H54 (cell line): ENCODE measurements at regions not wholly inside any gene's neighbourhood (a gene's known extent, or its start where the extent isn't known, plus 50 kb on each side); places are given as distances from the start of the nearest gene placed in this dataset.
"Not testable (repeated sequence)": the region's sequence is repeated elsewhere in the genome, so short reads cannot be mapped to it uniquely, and the experiment has no call there.

Source experiments
- DNase-seq: peaks from one replicate; pipeline ENCODE4 v3.0.0; 2011; ENCODE audit warnings: low spot score, mixed read lengths; ENCODE audit not compliant: insufficient read length
- FAIRE-seq: peaks from 3 replicates; lab custom pipeline; 2011; peaks lifted over from hg19 to GRCh38; lab: Jason Lieb, UNC
- POLR2A ChIP-seq: IDR thresholded peaks from 2 replicates; pipeline ENCODE4 v1.6.1; 2011; ENCODE audit warnings: low read depth, mild to moderate bottlenecking, low read length

GRCh38 chr11:22920939-22921565, 60.8 kb upstream of the CCDC179 start:
- peak; percentile 81 for FAIRE-seq
- peak; percentile 6 for DNase-seq

GRCh38 chr11:22922672-22923071, 62.4 kb upstream of the CCDC179 start:
- no peak for DNase-seq

More at GRCh38 chr11:22920939-22921565, 60.8 kb upstream of the CCDC179 start:
- TF ChIP-seq POLR2A = no peak

DNA sequence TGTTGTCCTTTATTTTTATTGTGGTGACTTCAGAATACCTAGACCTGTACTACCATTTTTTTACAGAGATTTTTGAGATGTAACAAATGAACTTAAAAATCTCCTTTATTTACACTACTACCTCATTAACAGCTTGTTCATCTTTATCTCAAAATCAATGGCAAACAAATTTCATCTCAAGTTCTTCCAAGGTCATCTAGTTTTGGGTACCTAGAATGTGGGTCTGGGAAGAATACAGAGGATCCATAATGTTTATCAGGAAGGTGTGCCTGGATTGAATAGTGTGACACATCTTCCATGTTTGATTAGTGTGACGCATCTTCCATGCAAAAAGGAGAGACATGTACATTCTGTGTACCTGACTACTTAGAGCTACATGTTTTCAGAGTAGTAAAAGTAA, 63.3 kb upstream of the CCDC179 start:
- no peak for DNase-seq
- no peak for TF ChIP-seq POLR2A
- no peak for FAIRE-seq

More at GRCh38 chr11:22922672-22923071, 62.4 kb upstream of the CCDC179 start:
- FAIRE-seq = no peak
- no peak for TF ChIP-seq POLR2A

- DNase-seq = no peak
Observed at GRCh38 chr11:22926341-22926740, 66.1 kb upstream of the CCDC179 start.

DNA sequence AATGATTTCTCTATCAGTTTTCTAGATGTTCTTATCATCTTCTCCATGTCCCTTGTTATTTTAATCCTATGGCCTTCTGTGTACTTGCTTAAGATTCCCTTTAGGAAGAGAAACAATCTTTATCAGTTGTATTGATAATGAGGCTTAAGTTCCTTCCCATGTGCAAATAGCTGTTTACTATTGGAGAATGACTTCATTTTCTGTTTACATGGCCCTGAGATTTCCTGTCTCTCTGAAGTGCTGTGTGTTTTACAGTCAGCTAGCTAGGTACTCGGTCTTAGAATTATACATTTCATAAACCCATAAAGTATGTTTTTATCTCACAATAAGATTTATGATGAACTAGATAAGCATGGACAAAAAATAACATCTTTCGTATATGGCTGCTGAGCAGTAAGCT, 67.5 kb upstream of the CCDC179 start:
- TF ChIP-seq POLR2A = no peak
- FAIRE-seq (no peak), DNase-seq (no peak)

More at GRCh38 chr11:22926341-22926740, 66.1 kb upstream of the CCDC179 start:
- no peak for FAIRE-seq
- TF ChIP-seq POLR2A = no peak

DNA sequence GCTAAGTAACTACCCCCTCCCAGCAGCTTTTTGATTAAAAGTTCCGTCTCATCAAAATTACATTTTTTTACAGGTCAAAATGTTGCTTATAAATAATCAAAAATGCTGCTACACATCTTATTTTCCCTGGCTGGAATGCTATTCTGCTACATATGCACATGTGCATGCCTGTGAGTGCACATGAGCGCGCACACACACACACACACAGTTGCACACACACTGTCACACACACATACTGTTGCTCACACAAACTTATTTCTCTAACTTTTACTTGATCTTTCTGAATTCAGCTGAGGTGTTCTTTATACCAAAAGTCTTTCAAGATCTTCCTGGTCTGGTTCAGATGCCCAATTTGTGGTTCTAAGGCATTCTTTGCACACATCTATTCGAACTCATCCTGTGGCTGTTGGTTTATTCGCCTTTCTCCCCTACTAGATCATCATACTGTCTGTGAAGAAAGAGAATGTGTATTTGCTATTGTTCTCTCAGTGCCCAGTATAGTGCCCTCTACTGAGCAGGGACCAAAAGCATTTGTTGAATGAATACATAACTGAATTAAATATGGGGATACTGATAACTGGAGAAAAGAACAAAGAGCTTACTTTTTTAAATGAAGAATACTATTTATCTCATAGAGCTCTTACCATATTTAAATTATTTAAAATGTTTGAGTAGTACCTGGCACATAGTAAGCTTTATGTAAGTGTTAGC, 68.1 kb upstream of the CCDC179 start:
- FAIRE-seq = no peak
- DNase-seq = no peak

DNA sequence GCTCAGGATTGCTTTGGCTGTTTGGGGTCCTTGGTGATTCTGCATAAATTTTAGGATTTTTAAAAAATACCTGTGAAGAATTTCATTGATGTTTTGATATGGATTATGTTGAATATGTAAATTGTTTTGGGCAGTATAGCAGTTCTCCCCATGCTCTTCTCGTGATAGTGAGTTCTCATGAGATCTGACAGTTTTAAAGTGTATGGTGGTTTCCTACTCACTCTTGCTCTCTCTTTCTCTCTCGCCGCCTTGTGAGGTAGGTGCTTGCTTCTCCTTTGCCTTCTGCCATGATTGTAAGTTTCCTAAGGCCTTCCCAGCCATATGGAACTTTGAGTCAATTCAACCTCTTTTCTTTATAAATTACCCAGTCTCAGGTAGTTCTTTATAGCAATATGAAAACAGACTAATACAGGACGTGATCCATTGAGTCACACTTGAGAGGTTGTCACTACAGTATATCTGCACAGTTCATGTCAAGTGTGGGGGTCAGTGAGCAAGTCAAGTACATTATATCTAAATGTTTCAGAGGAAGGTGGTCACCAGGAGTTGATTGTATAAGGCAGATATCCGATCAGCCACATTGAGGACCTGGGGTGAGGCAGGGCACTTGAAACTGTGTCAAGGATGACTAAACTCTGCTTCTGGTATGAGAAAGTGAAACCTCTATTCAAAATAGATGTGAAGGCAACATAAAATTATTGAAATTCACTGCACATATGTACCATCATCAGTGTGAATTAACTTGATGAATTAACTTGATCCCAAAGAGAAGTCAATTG, 70.7 kb upstream of the CCDC179 start:
- TF ChIP-seq POLR2A = no peak
- FAIRE-seq (no peak), DNase-seq (no peak)

More for the DNA sequence above, 68.1 kb upstream of the CCDC179 start:
- TF ChIP-seq POLR2A = no peak

DNA sequence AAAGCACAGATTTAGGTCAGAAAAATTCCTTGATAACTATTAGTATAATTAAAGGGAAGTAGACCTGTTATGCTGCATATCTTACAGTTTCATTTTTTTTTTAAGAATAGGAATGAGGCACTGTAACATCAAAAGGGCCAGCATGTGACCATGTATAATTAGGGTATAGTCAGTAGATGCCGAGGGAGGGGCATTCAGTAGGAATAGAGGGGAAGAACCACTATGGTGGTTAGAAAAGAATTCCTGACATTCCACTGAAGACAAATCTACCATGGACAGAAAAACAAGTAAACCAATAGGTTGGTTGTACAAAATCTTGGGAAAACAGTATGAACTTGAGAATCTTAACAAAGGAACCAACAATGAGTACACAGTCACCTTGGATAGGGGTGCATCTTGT, 78.4 kb upstream of the CCDC179 start:
- no peak for TF ChIP-seq POLR2A
- DNase-seq = no peak
- no peak for FAIRE-seq

DNA sequence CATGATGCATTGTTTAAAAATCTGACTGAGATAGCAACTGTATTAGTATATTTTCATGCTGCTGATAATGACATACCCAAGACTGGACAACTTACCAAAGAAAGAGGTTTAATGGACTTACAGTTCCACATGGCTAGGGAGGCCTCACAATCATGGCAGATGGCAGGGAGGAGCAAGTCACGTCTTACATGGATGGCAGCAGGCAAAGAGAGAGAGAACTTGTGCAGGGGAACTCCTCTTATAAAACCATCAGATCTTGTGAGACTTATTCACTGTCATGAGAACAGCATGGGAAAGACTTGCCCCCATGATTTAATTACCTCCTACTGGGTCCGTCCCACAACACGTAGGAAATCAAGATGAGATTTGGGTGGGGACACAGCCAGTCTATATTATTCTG, 81.3 kb upstream of the CCDC179 start:
- FAIRE-seq, DNase-seq: not testable (repeated sequence)

GRCh38 chr11:22957786-22958185, 97.5 kb upstream of the CCDC179 start:
- FAIRE-seq = no peak
- DNase-seq = no peak
- TF ChIP-seq POLR2A = no peak

DNA sequence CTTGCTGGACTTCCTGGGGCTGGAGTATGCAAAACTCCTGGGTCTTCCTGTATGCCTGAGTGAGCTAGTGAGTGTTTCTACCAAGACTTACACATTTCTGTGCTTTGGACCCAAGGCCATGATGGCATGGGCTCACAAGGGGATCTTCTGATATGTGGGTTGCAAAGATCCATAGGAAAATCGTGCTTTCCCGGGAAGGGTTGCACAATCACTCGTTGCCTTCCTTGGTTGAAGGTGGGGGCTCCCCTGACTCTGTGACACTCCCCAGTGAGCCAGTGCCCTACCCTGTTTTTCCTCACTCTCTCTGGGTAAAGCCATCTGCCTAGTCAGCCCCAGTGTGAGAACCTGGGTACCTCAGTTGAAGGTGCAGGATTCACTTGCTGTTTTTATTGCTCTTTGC, 114.0 kb upstream of the CCDC179 start:
- TF ChIP-seq POLR2A = no peak
- FAIRE-seq (no peak), DNase-seq (no peak)

GRCh38 chr11:22976146-22976545, 115.9 kb upstream of the CCDC179 start:
- no peak for TF ChIP-seq POLR2A
- peak; percentile 52 for FAIRE-seq
- no peak for DNase-seq

DNA sequence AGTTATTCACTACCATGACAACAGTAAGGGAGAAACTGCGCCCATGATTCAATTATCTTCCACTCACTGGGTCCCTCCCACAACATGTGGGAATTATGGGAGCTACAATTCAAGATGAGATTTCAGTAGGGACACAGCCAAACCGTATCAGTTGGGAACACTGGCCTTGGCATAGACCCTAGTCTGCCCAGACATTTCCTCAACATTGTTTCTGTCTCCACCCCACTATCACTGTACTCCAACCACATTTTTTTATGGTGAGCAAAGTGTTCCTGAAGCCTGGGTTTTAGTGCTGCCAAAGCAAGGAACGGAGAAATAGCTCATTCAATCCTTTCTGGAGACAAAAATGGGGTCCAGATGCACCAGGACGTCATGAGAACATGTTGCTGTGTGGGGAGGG, 122.6 kb upstream of the CCDC179 start:
- no peak for DNase-seq
- TF ChIP-seq POLR2A = no peak
- FAIRE-seq = no peak

GRCh38 chr11:22984045-22984444, 123.8 kb upstream of the CCDC179 start:
- no peak for FAIRE-seq
- no peak for TF ChIP-seq POLR2A

More at GRCh38 chr11:22984045-22984444, 123.8 kb upstream of the CCDC179 start:
- DNase-seq = no peak
